Mesenchymal stem cell (in vitro differentiated cells and primary cell): ENCODE measurements at regions not wholly inside any gene's neighbourhood (a gene's known extent, or its start where the extent isn't known, plus 50 kb on each side); places are given as distances from the start of the nearest gene placed in this dataset.
A peak's percentile ranks its signal among the peaks of the same experiment; 100 is the strongest.

Experiments used
- DNase-seq: peaks from one replicate; pipeline ENCODE4 v3.0.0-alpha.2; 2013
- H2AFZ ChIP-seq: one replicate; pipeline ENCODE4 v1.6.1; 2013; ENCODE audit warnings: low read depth, mild to moderate bottlenecking, control low read depth, inconsistent platforms, low read length, moderate library complexity
- H2AK5ac ChIP-seq: 2 replicates; pipeline ENCODE4 v1.6.1; 2013; ENCODE audit warnings: low read length, moderate library complexity, mild to moderate bottlenecking, inconsistent platforms; ENCODE audit not compliant: severe bottlenecking
- H2BK120ac ChIP-seq: one replicate; pipeline ENCODE4 v1.6.1; 2013; ENCODE audit warnings: low read depth, mild to moderate bottlenecking, inconsistent platforms, low read length, moderate library complexity
- H2BK12ac ChIP-seq, 2 experiments: one replicate each; pipeline ENCODE4 v1.6.1; 2013; ENCODE audit warnings: inconsistent platforms in 2 of 2, low read length in 2 of 2, mild to moderate bottlenecking in 2 of 2, moderate library complexity in 2 of 2, control low read depth in 1 of 2
- H2BK15ac ChIP-seq: one replicate; pipeline ENCODE4 v1.6.1; 2013; ENCODE audit warnings: mild to moderate bottlenecking, low read depth, inconsistent platforms; ENCODE audit not compliant: poor library complexity, severe bottlenecking
- H2BK5ac ChIP-seq: 2 replicates; pipeline ENCODE4 v1.6.1; 2013; ENCODE audit warnings: low read depth, mild to moderate bottlenecking, low read length, control low read depth, inconsistent platforms; ENCODE audit not compliant: poor library complexity, severe bottlenecking
- H3K14ac ChIP-seq, 2 experiments: one replicate each; pipeline ENCODE4 v1.6.1; 2013; ENCODE audit warnings: inconsistent platforms in 2 of 2, low read length in 2 of 2, control low read depth in 1 of 2, mild to moderate bottlenecking in 1 of 2, moderate library complexity in 1 of 2
- H3K18ac ChIP-seq, 2 experiments: one replicate each; pipeline ENCODE4 v1.6.1; 2013; ENCODE audit warnings: inconsistent platforms in 2 of 2, low read length in 2 of 2, control low read depth in 1 of 2, low read depth in 1 of 2, mild to moderate bottlenecking in 1 of 2
- H3K23ac ChIP-seq, 2 experiments: one replicate each; pipeline ENCODE4 v1.6.1; 2013; ENCODE audit warnings: inconsistent platforms in 2 of 2, low read length in 2 of 2, mild to moderate bottlenecking in 2 of 2, moderate library complexity in 2 of 2, control low read depth in 1 of 2
- H3K27ac ChIP-seq: 2 replicates; pipeline ENCODE4 v1.5.1; 2013; ENCODE audit warnings: mild to moderate bottlenecking, moderate library complexity, low read length, control low read depth, inconsistent platforms; ENCODE audit not compliant: poor library complexity, severe bottlenecking
- H3K27me3 ChIP-seq, 2 experiments: 2 replicates each; pipeline versions ENCODE4 v1.6.1 to v1.7.0; 2013; ENCODE audit warnings: low read length in 2 of 2, mild to moderate bottlenecking in 2 of 2, moderate library complexity in 2 of 2, control low read depth in 1 of 2, inconsistent platforms in 1 of 2; ENCODE audit not compliant: control insufficient read depth in 1 of 2, insufficient read depth in 1 of 2
- H3K36me3 ChIP-seq, 2 experiments: 2 replicates each; pipeline versions ENCODE4 v1.6.1 to v1.7.0; 2013; ENCODE audit warnings: low read length in 2 of 2, control low read depth in 1 of 2, inconsistent platforms in 1 of 2, low read depth in 1 of 2, mild to moderate bottlenecking in 1 of 2; ENCODE audit not compliant: insufficient read depth in 2 of 2, control insufficient read depth in 1 of 2
- H3K4ac ChIP-seq, 2 experiments: one replicate each; pipeline ENCODE4 v1.6.1; 2013; ENCODE audit warnings: inconsistent platforms in 2 of 2, low read length in 2 of 2, mild to moderate bottlenecking in 2 of 2, moderate library complexity in 2 of 2, control low read depth in 1 of 2, low read depth in 1 of 2
- H3K4me1 ChIP-seq: 2 replicates; pipeline ENCODE4 v1.6.1; 2013; ENCODE audit warnings: low read depth, low read length, control low read depth; ENCODE audit not compliant: control insufficient read depth, insufficient read depth
- H3K4me2 ChIP-seq: 2 replicates; pipeline ENCODE4 v1.6.1; 2013; ENCODE audit warnings: low read length, mild to moderate bottlenecking, inconsistent platforms; ENCODE audit not compliant: poor library complexity, severe bottlenecking
- H3K4me3 ChIP-seq, 2 experiments: 2 replicates each; pipeline versions ENCODE4 v1.5.1 to v1.7.0; 2013; ENCODE audit warnings: low read length in 2 of 2, mild to moderate bottlenecking in 2 of 2, control low read depth in 1 of 2, low read depth in 1 of 2; ENCODE audit not compliant: insufficient read depth in 1 of 2
- H3K79me1 ChIP-seq: replicated peaks from 2 replicates; pipeline ENCODE4 v1.6.1; 2013; ENCODE audit warnings: mild to moderate bottlenecking, control low read depth, low read length, inconsistent platforms; ENCODE audit not compliant: poor library complexity, severe bottlenecking
- H3K9ac ChIP-seq: 2 replicates; pipeline ENCODE4 v1.7.0; 2013; ENCODE audit warnings: mild to moderate bottlenecking, low read length, moderate library complexity
- H3K9me3 ChIP-seq: 2 replicates; pipeline ENCODE4 v1.7.0; 2013; ENCODE audit warnings: mild to moderate bottlenecking, low read length; ENCODE audit not compliant: control insufficient read depth
- H4K8ac ChIP-seq: one replicate; pipeline ENCODE4 v1.6.1; 2013; ENCODE audit warnings: inconsistent platforms, mild to moderate bottlenecking, low read length, moderate library complexity
- H4K91ac ChIP-seq: one replicate; pipeline ENCODE4 v1.6.1; 2013; ENCODE audit warnings: mild to moderate bottlenecking, low read length, inconsistent platforms
- WGBS: methylation state at CpG from one replicate; pipeline ENCODE4 v1.1.7; 2013; ENCODE audit warnings: mixed read lengths; 5-methylcytosine and 5-hydroxymethylcytosine counted together

DNA sequence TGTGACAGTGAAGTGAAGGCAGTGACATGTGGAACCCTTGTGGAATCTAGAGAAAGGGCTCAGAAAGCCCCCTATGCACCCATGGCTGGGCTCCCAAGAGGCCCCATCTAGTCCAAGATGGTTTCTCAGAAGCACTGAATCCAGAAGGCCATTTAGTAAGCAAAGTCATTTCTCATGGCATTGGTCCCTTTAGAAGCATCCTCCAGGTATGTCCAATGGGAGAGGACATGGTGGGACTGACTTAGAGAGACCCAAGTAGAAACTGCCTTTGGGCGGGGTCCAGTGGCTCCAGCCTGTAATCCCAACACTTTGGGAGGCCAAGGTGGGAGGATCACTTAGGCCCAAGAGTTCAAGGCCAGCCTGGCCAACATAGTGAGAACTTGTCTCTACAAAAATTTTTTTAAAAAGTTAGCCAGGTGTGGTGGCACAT is 72.5 kb upstream of the RMDN2 start:
- no peak overlapping the region for H3K23ac ChIP-seq
- no peak overlapping the region for H2BK5ac ChIP-seq
- H3K9me3 ChIP-seq: no peaks in the 10 kb centered on the region
- no peak overlapping the region for H2AFZ ChIP-seq
- H2BK12ac ChIP-seq: peak overlapping the region in 1 of 2 experiments; percentile 27
- H3K9ac ChIP-seq: no peak overlapping the region
- no peak for DNase-seq
- no peak overlapping the region for H4K91ac ChIP-seq
- H3K27ac ChIP-seq: no peak overlapping the region
- H3K4ac ChIP-seq: no peak overlapping the region
- H2AK5ac ChIP-seq: no peak overlapping the region
- H3K79me1 ChIP-seq: no peaks in the 10 kb centered on the region
- H2BK15ac ChIP-seq: no peak overlapping the region
- no peaks in the 10 kb centered on the region for H3K36me3 ChIP-seq
- H3K14ac ChIP-seq: peak overlapping the region in 1 of 2 experiments; percentile 47
- no peak overlapping the region for H3K4me3 ChIP-seq
- H3K4me2 ChIP-seq: no peak overlapping the region
- no peak overlapping the region for H3K18ac ChIP-seq
- H2BK120ac ChIP-seq: no peak overlapping the region
- no peak overlapping the region for H4K8ac ChIP-seq
- no peaks in the 10 kb centered on the region for H3K27me3 ChIP-seq
- peaks cover 2% of the 10 kb centered on the region for H3K4me1 ChIP-seq
- 100% methylated on average over 1 of the region's 1 CpG for whole genome bisulfite sequencing

GRCh38 chr2:37854676-37855282 is 70.3 kb upstream of the RMDN2 start:
- H2AK5ac ChIP-seq: no peak overlapping the region
- H3K27me3 ChIP-seq: no peaks in the 10 kb centered on the region
- 98% methylated on average over 7 of the region's 7 CpGs for WGBS

GRCh38 chr2:37855283-37856041 is 69.6 kb upstream of the RMDN2 start:
- Histone ChIP-seq H3K79me1 (no peaks in the 10 kb centered on the region), H2BK15ac (peak overlapping the region; percentile 33), H3K36me3 (no peaks in the 10 kb centered on the region), H2AK5ac (no peak overlapping the region), H3K23ac (no peak overlapping the region), H3K4me3 (no peak overlapping the region), H4K8ac (no peak overlapping the region), H3K27ac (no peak overlapping the region), H3K9me3 (no peaks in the 10 kb centered on the region), H4K91ac (peak overlapping the region; percentile 96), H3K27me3 (no peaks in the 10 kb centered on the region), H3K9ac (no peak overlapping the region), H2BK120ac (no peak overlapping the region), H3K4me2 (no peak overlapping the region), H2AFZ (no peak overlapping the region), H2BK5ac (no peak overlapping the region), H2BK12ac (peak overlapping the region; percentile 75 to 87), H3K4ac (peak overlapping the region; percentile 11 to 57), H3K18ac (peak overlapping the region; percentile 55 to 88), H3K14ac (peak overlapping the region in 1 of 2 experiments; percentile 82), H3K4me1 (peaks cover 6% of the 10 kb centered on the region)
- WGBS: 88% methylated on average over 12 of the region's 13 CpGs
- DNase-seq: no peak

More at GRCh38 chr2:37854676-37855282, 70.3 kb upstream of the RMDN2 start:
- Histone ChIP-seq H3K36me3 (no peaks in the 10 kb centered on the region), H2BK15ac (peak overlapping the region; percentile 89), H2BK120ac (no peak overlapping the region), H3K79me1 (no peaks in the 10 kb centered on the region), H3K9ac (no peak overlapping the region), H3K27ac (no peak overlapping the region), H3K4ac (no peak overlapping the region), H3K4me3 (no peak overlapping the region), H2BK12ac (peak overlapping the region in 1 of 2 experiments; percentile 87), H3K9me3 (no peaks in the 10 kb centered on the region), H2AFZ (no peak overlapping the region), H3K4me1 (peaks cover 6% of the 10 kb centered on the region), H4K91ac (peak overlapping the region; percentile 96), H3K4me2 (no peak overlapping the region), H4K8ac (no peak overlapping the region), H3K14ac (no peak overlapping the region), H2BK5ac (no peak overlapping the region), H3K18ac (peak overlapping the region; percentile 30 to 55), H3K23ac (no peak overlapping the region)
- DNase-seq: no peak

GRCh38 chr2:37856101-37856751 is 68.9 kb upstream of the RMDN2 start:
- WGBS: 57% methylated on average over 7 of the region's 7 CpGs
- H3K4me1 ChIP-seq: peaks cover 6% of the 10 kb centered on the region
- H3K4me3 ChIP-seq: no peak overlapping the region
- H3K18ac ChIP-seq: peak overlapping the region; percentile 2 to 88
- H3K27ac ChIP-seq: no peak overlapping the region
- H2AFZ ChIP-seq: no peak overlapping the region
- no peaks in the 10 kb centered on the region for H3K27me3 ChIP-seq
- H4K8ac ChIP-seq: no peak overlapping the region
- no peak overlapping the region for H2BK5ac ChIP-seq
- no peak overlapping the region for H3K23ac ChIP-seq
- H3K9me3 ChIP-seq: no peaks in the 10 kb centered on the region
- no peaks in the 10 kb centered on the region for H3K79me1 ChIP-seq
- H4K91ac ChIP-seq: no peak overlapping the region
- H2BK15ac ChIP-seq: no peak overlapping the region
- peak overlapping the region in 1 of 2 experiments; percentile 88 for H3K14ac ChIP-seq
- H3K9ac ChIP-seq: no peak overlapping the region
- peak overlapping the region; percentile 75 to 94 for H2BK12ac ChIP-seq
- peak overlapping the region; percentile 9 to 91 for H3K4ac ChIP-seq
- no peak overlapping the region for H3K4me2 ChIP-seq
- H2AK5ac ChIP-seq: no peak overlapping the region
- no peaks in the 10 kb centered on the region for H3K36me3 ChIP-seq
- H2BK120ac ChIP-seq: no peak overlapping the region
- DNase-seq: no peak
